HEK293T (cell line): ENCODE measurements at regions not wholly inside any gene's neighbourhood (a gene's known extent, or its start where the extent isn't known, plus 50 kb on each side); places are given as distances from the start of the nearest gene placed in this dataset.

Source experiments
- FOXM1 ChIP-seq: fragments of 450-650 bp; IDR thresholded peaks from 2 replicates; pipeline ENCODE4 v1.6.1; 2017; ENCODE audit warnings: mild to moderate bottlenecking, borderline replicate concordance
- L3MBTL2 ChIP-seq: fragments of 450-650 bp; conservative IDR thresholded peaks from 2 replicates; pipeline ENCODE4 v1.6.1; 2016; ENCODE audit warnings: mild to moderate bottlenecking
- SP1 ChIP-seq: fragments of 450-650 bp; IDR thresholded peaks from 2 replicates; pipeline ENCODE4 v1.6.1; 2017
- SUZ12 ChIP-seq: fragments of 450-650 bp; IDR thresholded peaks from 2 replicates; pipeline ENCODE4 v1.6.1; 2016; ENCODE audit warnings: mild to moderate bottlenecking

DNA sequence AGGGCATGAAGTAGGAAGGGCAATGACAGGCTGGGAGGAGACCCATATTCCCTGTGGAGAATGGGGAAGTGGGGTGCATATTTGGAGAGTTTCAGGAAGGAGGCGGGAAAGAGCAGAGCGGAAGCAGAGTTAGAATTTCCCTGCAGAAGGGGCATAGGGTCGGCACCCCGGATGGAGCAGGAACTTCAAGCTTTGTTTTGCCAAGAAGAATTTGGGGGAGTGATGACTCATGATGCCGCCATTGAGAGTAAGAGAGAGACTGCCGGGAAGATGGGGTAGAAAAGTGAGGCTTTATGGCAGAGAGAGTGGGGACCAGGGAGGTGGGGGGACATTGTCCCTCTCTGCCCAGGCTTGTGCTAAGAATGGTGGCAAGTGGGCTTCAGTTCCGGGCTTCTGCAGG is 50.3 kb upstream of the EPB41L1 start:
- no peak for TF ChIP-seq SP1
- TF ChIP-seq FOXM1, result no peak
- TF ChIP-seq SUZ12, result no peak
- no peak for TF ChIP-seq L3MBTL2
